ENCODE measurements at regions not wholly inside any gene's neighbourhood (a gene's known extent, or its start where the extent isn't known, plus 50 kb on each side); places are given as distances from the start of the nearest gene placed in this dataset.
A peak's percentile ranks its signal among the peaks of the same experiment; 100 is the strongest.
"Not testable (repeated sequence)": the region's sequence is repeated elsewhere in the genome, so short reads cannot be mapped to it uniquely, and the experiment has no call there.

DNA sequence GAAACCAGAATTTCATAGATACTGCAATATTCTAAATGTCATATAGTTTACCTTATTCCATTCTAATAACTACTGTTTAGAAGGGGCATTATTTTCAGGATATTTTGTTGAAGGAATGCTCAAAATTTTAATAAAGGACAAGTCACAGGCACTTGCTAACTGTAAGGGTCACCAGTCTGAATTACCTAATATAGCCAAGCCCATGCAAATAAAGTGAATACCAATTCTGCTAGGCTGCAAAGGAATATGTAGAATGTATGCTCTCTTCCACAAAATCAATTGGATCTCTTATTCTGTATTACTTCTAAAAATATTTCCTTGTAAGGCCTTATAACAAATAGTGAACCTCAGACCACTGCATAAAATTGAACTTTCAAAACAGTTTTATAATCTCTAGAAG is 52.3 kb upstream of the FAT4 start:
- no peak for DNase-seq (ENCODE audit: low read depth)

DNA sequence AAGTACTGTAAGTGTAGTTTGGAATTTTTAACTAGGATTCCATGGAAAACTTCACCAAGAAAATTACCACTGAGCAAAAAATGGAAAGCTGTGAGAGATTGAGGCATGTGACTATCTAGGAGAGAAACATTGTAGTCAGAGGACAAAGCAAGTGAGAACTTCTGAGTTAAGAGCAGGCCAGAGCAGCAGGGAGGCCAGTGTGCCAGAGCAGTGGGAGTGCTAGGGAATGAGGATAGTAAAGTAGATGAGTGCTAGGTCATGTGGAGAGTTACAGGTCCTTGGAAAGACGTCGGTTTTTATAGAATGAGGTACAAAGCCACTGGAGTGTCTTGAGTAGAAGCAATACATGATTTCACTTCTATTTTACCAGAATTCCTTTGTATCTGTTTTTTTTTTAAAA is 52.7 kb upstream of the FAT4 start:
- no peak for DNase-seq (ENCODE audit: low read depth)

DNA sequence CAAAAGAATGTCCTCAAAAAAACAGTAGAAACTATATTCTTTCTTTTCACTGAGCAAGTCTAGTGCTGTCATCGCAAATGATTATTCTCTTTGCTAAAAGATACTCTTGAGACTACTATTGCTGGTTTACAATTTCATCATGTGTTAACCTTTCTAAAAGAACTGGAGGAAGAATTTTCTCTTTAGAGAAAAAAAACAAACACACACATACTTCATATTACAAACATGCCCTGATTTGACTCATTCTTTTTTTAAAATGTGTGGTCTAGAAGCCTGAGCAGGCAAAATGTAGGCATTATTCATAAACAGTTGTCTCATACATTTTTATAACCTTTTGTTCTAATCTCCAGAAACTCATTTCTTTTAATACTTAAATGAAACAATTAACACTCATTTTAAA is 60.6 kb upstream of the FAT4 start:
- no peak for DNase-seq (ENCODE audit: low read depth)

DNA sequence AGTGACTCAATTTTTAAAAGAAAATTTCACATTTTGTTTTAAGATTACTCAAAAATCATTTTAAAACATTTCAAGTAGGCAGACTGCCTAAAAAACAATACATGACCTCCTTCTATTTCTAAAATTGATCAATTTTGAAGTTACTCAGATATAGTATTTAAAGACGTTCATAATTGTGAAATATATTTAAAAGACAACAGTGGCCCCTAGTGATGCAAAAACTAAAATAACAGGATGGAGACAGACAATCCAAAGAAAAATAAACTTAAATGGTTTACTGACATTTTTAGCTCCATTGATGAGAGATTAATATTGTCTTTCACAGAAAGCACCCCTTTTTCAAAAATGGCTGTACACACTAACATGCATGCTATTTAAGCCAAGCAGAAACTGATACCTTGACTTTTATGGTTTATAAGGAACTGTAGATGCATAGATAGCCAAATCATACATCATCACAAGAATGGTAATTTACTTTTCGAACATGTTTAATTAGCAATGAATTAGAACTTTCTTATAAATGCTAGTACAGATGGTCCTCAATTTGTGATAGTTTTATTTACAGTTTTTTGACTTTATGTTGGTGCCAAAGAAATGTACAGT is 69.8 kb upstream of the FAT4 start:
- peak; percentile 16 for DNase-seq (ENCODE audit: low read depth)

DNA sequence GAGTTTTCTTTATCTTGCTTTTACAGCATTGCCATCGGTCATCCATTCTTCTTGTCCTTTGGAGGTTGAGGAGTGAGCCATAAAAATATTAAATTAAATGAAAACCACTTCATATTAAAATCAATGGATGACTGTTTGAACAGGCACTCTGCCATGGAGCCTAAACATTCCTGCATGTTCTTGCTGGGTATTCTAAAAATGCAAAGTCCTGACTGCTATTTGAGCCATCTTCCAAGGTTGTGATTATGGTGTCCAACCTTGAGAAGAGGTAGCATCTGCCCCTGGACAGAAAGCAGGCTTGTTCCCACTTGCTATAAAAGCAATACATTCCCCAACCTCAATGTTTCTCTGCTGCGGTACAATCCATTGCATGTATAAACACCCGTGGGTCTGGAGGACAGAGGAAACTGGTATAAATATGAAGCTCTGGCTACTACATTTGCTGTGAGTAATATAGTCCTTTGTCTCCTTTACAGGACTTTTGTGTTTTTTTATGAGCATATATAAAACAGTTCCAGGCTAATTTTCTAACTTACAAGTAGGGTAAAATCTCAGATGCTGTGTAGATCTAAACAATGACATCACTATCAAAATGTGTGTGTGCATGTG is 70.9 kb upstream of the FAT4 start:
- no peak for DNase-seq (ENCODE audit: low read depth)

DNA sequence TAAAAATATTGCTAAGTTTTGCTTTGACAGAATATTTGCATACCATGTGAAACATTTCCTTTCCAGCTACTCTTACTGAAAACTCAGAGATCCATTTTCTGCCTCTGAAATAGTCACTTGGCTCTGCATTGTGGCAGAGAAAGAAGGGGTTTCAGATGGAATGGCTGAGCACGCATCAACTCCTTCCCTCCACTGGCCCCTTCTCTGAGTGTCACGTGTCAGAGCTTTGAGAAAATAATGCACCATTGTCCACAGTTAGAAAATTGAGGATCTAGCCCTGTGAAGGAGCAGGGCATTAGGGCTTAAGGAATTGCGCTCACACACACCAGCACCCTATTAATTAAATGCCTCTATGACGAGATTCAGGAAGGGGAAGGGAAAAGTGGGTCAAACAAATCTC is 78.8 kb upstream of the FAT4 start:
- no peak for DNase-seq (ENCODE audit: low read depth)

DNA sequence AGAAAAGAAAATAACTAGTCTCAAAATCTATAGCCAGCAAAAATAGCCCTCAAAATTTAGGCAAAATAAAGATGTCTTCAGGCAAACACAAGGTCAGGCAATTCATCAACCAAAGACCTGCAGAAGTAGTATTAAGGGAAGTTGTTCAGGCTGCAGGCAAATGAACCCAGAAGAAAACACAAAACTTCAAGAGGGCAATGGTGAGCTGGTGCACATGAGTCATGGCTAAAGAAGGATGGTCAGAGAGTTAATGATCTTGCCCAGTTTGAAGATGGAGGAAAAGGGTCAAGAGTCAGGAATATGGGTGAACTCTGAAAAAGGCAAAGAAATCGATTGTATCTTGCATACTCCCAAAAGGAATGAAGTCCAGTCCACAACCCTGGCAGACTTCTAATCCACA is 83.1 kb upstream of the FAT4 start:
- DNase-seq (ENCODE audit: low read depth), result peak; percentile 55

DNA sequence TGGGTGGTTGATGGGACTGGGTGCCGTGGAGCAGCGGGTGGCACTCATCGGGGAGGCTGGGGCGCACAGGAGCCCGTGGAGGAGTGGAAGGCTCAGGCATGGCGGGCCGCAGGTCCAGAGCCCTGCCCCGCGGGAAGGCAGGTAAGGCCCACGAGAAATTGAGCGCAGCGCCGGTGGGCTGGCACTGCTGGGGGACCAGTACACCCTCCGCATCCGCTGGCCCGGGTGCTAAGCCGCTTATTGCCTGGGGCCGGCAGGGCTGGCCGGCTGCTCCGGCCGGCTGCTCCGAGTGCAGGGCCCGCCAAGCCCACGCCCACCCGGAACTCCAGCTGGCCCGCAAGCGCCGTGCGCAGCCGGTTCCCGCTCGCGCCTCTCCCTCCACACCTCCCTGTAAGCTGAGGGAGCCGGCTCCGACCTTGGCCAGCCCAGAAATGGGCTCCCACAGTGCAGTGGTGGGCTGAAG is 85.1 kb upstream of the FAT4 start:
- no peak for DNase-seq (ENCODE audit: low read depth)

DNA sequence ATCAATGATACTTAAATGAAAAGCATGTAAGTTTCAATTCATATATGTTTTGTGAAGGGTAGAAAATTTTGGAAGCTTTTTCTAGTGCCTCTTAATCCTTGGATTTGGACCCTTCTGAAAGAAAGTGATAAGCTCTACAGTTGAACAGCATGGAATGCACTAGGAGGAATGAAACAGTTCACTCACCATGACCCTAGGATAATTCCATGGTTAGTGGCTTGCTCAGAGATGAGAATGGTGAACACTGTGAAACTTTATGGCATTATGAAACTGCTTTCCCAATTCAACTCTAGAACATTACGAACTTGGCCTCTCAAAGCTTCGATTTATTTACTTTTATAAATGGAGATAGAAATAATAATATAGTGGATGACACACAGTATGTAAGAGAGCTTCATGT is 88.9 kb upstream of the FAT4 start:
- DNase-seq (ENCODE audit: low read depth), result peak; percentile 50

DNA sequence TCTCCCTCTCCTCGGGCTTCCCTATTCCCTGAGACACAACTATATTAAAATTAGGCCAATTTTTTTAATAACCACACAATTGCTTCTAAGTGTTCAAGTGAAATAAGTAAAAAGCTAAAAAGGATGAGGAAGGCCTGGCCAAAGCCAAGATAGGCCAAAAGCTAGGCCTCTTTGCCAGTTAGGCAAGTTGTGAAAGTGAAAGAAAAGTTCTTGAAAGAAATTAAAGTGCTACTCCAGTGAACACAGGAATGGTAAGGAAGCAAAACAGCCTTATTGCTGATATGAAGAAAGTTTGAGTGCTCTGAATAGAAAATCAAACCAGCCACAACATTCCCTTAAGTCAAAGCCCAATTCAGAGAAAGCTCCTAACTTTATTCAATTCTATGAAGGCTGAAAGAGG is 114.2 kb upstream of the FAT4 start:
- peak; percentile 40 for DNase-seq (ENCODE audit: low read depth)

DNA sequence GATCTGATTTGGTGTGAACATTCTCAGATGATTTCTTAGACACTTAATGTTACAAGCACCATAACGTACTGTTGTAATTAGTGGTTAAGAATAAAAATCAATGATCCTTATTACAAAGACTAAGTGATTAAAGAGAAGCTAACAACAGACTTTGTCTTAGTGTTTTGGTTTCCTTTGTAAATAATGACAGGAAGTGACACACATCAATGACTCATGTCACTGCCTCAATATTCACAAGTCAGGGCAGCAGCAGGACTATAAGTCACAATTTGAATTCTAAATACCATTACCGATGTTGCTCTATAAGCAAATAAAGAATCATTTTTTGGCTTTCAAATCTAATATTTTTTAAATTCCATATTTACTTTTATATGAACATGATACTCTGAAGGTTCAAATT is 115.8 kb upstream of the FAT4 start:
- peak; percentile 80 for DNase-seq (ENCODE audit: low read depth)

DNA sequence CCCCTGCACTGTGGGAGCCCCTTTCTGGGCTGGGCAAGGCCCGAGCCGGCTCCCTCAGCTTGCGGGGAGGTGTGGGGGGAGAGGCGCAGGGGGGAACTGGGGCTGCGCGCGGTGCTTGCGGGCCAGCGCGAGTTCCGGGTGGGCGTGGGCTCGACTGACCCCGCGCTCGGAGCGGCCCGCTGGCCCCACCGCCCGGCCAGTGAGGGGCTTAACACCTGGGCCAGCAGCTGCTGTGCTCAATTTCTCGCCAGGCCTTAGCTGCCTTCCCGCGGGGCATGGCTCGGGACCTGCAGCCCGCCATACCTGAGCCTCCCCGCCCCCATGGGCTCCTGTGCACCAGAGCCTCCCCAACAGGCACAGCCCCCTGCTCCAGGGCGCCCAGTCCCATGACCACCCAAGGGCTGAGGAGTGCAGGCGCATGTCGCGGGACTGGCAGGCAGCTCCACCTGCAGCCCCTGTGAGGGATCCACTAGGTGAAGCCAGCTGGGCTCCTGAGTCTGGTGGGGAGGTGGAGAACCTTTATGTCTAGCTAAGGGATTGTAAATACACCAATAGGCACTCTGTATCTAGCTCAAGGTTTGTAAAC is 122.8 kb upstream of the FAT4 start:
- not testable (repeated sequence) for DNase-seq (ENCODE audit: low read depth)

DNA sequence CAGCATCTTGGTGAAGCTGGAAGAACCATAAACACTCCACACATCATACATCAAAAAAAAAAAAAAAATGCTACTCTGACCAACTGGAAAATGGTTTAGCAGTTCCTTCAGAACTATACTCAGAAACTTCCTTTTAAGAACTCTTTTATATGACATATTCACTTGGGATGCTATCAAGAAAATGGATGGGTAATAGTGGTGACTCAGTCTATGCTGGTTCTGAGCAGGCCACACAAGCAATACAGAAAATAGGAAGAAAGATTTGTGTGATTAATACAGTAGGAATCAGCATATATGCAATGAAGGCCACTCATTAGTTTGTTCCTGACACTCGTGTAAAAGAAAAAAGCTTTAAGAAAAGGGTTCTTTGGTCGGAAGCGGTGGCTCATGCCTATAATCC is 123.5 kb upstream of the FAT4 start:
- no peak for DNase-seq (ENCODE audit: low read depth)

DNA sequence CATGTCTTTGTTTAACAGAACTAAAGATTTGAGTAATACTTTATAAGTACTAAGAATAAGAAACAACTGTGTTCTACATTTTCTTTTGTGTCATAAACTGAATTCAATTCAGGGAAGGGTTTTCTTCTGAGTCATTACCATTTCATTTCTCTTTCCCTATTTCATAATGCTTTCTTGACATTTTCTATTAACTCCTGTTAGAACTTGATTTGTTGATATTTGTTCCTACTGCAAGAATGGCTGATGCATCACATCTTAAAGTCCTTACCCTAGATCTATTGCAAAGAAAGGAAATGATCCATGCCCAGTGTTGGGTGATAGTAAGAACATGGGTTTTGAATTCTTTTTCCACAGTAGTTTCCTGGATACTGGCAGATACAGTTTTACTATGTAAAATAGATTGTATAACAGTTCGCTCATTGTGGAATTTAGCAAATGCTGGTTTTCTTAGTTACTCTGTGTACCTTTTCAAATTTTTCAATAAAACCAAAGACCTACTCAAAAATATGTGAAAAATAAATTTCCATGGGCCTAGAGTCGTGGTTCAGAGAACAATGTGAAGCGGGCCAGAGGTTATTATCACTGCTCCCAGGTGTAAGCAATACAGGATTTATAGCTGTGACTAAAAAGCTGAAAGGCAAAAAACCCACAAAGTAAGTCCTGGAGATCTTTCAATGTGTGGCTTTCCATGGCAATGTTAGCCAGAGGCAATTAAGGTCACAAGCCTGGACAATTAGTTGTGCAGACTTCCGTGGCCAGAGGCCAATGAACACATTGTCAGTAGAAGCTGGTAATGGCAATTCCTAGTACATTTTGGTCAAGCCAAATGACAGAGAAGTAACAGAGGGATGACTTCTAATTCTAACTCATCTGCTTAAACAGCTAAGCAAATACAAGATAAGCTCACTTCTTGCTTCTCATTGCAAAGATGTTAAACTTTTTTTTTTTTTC is 127.3 kb upstream of the FAT4 start:
- peak; percentile 91 for DNase-seq (ENCODE audit: low read depth)

DNA sequence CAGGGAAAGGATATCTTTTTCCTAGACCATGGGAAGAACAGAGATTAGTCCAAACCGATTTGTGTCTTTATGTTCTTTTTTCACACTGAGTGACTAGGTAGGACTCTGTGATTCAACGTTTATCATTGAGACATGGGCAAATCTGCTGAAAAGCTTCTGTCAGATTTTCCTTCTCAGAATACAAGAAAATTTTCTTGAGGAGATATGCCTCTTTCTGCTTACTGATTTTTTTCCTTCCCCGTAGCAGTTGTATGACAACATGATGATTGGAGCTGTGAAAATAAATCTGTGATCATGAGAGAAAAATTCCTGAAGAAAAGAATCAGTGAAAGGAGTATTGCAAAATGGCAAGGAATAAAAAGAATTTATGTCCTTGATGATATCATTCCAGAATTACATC is 130.6 kb upstream of the FAT4 start:
- DNase-seq (ENCODE audit: low read depth), result no peak

DNA sequence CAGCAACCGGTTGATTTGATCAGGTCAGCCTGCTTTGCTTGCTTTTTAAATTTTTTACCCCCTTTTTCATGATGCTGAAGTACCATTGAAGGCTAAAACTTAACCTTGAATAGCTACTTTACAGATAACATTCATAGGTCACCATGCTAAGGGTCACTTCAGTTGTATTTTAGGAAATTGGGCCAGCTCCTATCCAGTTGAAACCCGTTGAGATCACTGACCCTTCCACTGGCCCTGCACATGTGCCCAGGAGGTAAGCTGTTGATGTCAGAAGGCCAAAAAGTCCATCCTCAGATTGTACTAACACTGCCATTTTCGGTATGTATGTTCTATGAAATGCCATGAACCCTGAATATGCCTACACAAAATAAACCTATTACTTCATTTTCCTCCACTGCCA is 133.0 kb upstream of the FAT4 start:
- DNase-seq (ENCODE audit: low read depth), result no peak

DNA sequence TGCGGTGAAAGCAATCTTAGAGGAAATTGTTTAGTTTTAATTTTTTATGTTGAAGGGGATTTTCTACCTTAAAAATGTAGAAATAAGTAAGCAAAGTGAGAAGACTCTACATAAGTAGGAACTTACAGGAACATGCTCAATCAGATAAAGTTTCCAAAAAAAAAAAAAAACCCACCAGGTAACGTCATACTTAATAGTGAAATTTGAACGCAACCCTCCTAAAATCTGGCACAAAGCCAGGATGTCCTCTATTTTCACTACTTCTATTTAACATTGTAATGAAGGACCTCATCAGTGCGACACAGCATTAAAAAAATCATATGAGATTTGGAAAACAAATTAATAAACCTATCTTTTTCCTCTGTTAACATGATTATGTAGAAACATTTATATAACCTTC is 135.0 kb upstream of the FAT4 start:
- no peak for DNase-seq (ENCODE audit: low read depth)

DNA sequence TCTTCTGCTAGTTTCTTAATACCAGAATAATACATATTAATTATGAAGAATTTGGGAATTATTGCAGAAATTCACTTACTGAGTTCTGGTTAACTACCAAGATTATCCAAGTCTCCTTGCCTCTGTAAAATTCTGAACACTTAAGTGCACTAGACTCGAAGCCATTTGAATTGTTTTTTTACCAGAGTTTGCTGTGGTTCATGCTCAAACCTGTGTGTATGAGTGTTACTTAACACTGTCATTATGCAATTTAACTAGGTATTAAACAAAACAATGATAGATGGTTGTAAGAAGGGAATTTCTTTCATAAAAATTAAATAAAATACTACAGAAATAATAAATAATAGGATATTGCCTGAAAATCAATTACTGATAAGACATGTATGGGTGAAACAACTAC is 145.6 kb upstream of the FAT4 start:
- peak; percentile 35 for DNase-seq (ENCODE audit: low read depth)

DNA sequence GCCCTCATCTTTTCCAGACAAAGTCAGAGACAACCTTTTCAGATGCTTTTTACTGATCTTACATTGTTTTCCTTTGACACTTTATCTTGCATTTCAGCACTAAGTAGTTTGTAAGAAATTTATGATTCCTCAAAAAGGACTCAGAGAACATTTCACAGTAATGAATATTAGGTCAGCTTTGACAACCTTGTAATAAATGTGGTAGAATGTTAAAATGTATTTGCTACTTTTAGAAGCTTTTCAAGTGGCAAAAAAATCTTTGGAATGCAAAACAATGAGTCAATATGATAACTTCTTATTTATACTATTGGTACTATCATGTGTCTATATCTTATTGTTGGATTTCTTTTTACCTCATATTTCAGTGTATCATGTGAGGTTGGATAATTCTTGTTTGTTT is 146.2 kb upstream of the FAT4 start:
- no peak for DNase-seq (ENCODE audit: low read depth)

DNA sequence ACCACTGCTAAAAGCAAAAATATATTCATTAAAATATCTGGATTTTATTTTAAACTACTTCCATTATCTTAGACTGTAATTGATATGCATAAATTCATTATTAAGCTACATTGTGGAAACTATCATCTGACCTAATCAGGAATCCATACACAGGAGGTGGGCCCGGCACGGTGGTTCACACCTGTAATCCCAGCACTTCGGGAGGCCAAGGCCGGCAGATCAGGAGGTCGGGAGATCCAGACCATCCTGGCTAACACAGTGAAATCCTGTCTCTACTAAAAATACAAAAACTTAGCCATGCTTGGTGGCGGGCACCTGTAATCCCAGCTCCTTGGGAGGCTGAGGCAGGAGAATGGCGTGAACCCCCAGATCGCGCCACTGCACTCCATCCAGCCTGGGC is 148.7 kb upstream of the FAT4 start:
- DNase-seq (ENCODE audit: low read depth), result not testable (repeated sequence)

DNA sequence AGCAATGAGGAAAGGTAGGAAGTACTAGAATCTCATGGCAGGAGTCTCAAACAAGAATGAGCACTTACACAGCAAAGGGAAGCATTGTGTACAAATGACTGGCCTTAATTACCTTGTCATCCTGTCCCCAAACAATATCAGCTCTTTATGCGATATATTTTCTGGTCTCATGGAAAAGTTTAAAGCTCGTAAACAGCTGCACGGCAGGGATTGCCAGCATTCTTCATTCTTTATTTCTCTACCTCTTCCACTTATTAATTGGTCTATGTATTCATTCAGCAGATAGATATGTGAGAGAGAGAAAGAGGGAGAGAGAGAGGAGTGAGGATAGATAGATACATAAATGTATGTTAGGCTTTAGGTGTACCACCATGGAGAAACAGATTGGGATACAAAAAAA is 155.8 kb upstream of the FAT4 start:
- DNase-seq (ENCODE audit: low read depth), result no peak

DNA sequence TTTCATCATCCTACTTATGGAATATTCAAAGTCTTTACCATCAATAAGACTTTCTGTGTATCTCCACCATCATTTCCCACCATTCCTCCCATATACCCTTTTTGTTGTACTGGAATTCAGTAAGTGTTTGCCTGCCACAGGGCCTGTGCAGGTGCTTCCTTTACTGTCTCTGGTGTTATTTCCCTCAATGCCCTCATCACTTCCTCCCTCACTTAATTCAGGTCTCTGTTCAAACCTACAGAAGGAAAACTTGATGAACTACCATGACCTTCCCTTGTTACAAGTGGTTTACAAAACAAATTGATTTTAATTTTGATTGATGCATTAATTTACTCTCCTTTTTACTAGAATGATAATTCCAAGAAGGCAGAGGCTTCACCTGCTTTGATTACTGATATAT is 159.5 kb upstream of the FAT4 start:
- DNase-seq (ENCODE audit: low read depth), result no peak

Data from renal cortical epithelial cell (primary cell).